GM12872 (cell line): ENCODE measurements at regions not wholly inside any gene's neighbourhood (a gene's known extent, or its start where the extent isn't known, plus 50 kb on each side); places are given as distances from the start of the nearest gene placed in this dataset.

Source experiments
- TF ChIP-seq, protein P1 (sequence below): IDR thresholded peaks from 3 replicates; pipeline ENCODE4 v1.5.1; 2011; ENCODE audit warnings: low read depth, mild to moderate bottlenecking, low read length, moderate library complexity; ENCODE audit not compliant: insufficient read depth

DNA sequence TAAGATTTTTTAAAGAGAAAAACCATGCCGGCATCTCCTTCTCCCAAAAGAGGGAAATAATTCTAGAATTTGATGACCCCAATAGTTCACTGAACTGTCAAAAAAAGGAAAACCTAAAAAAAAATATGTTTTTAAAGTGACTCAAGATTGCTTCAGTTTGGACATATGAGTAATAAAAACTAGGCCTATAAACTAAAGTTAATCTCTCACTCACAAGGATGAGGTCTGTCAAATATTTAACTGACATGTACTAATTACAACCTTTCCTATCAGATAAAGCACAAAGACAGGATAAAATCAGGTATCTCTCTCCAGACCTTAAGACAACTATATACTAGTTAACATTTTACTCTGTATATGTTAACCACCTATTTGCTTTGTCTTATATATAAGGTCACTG lies 231.9 kb downstream of the NSUN3 start:
- TF ChIP-seq, protein P1, sequence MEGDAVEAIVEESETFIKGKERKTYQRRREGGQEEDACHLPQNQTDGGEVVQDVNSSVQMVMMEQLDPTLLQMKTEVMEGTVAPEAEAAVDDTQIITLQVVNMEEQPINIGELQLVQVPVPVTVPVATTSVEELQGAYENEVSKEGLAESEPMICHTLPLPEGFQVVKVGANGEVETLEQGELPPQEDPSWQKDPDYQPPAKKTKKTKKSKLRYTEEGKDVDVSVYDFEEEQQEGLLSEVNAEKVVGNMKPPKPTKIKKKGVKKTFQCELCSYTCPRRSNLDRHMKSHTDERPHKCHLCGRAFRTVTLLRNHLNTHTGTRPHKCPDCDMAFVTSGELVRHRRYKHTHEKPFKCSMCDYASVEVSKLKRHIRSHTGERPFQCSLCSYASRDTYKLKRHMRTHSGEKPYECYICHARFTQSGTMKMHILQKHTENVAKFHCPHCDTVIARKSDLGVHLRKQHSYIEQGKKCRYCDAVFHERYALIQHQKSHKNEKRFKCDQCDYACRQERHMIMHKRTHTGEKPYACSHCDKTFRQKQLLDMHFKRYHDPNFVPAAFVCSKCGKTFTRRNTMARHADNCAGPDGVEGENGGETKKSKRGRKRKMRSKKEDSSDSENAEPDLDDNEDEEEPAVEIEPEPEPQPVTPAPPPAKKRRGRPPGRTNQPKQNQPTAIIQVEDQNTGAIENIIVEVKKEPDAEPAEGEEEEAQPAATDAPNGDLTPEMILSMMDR, result no peak

DNA sequence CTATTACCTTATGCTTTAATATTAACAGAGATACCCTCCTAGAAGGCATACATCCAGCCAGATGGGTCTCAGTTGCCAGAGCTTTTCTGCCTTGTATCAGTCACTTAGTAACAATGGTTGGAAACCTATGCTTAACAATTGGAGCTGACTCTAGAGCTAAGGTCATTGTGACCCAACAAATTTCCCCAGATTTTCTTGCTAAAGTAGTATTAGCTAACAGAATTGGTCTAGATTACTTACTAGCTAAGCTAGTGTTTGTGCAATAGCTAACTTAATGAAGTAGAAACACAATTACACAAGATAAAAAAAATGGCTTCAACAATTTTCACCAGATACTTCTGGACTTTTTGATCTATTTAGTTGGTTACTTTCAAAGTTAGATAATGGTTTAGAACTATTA lies 236.9 kb downstream of the NSUN3 start:
- TF ChIP-seq, protein P1, result no peak

DNA sequence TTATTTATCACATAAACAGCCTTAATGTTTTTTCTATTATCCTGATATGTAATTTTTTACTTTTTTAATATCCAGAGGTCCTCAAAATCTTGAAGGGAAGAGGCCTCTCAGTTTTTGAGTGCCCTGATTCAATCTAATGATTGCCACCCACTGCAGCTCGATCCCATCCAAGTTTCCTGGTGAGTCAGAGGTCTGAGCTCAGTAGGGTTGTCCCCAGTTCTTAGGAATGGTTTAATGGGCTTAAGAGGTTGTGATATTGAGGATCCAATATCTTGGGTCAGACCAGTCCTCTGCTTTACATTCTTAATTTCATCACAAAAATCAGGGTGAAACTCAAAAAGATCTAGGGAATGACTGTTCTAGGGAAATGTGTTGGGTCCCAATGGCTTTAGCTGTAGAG lies 238.5 kb downstream of the NSUN3 start:
- TF ChIP-seq, protein P1, result no peak

DNA sequence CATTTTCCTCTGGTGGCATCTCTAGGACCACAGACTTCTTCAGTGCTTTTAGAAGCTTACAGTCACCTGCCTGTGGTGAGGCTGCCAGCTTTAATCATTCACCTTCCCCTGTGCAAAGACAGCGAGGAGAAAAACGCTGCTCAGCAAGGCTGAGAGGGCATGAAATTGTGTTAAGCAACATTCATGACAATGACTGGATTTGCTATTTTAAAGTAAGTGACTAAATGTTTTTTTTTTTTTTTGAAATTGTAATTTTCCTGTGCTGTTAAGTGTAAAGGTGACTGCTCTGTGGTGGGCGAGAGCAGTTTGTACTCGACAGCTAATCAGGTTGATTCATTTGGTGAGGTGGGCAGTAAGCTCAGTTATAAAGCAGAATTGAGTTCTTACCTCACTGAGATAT lies 240.4 kb downstream of the NSUN3 start:
- TF ChIP-seq, protein P1, result no peak

DNA sequence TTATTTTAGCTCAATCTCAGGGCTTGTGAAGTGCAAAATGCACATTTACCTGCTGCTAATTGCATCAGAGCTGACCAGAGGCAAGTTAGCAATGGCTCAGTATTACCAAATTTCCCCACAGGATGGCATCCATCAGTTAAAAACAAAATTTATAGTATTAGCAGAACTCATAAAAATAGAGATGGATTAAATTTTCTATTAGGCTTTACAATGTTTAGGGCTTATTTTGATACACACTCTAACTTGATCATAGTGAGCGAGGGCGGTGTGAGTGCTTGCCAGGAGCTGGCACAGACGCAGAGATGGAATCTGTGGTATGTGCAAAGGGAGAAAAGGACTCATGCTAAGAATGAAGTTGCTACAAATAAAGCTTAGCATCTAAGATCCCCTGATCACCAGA lies 241.0 kb downstream of the NSUN3 start:
- TF ChIP-seq, protein P1, result no peak

DNA sequence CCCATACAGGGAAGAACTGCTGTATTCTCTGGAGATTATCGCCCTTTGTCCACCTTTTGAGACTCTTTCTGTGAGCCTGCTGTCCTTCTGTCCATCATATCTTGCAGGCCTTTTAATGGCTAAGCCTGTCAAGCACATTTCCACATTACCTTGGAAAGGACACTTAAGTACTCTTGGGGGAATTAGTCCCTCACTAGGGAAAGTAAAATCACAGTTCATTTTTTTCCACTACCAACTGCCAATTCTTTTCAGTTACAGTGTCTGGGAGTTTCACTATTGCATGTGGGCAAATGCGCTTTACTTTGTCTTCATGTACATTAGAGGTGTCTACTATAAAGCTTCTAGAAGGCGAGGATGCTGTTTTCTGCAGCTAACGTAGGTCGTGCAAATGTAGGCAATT lies 242.1 kb downstream of the NSUN3 start:
- TF ChIP-seq, protein P1, result no peak

DNA sequence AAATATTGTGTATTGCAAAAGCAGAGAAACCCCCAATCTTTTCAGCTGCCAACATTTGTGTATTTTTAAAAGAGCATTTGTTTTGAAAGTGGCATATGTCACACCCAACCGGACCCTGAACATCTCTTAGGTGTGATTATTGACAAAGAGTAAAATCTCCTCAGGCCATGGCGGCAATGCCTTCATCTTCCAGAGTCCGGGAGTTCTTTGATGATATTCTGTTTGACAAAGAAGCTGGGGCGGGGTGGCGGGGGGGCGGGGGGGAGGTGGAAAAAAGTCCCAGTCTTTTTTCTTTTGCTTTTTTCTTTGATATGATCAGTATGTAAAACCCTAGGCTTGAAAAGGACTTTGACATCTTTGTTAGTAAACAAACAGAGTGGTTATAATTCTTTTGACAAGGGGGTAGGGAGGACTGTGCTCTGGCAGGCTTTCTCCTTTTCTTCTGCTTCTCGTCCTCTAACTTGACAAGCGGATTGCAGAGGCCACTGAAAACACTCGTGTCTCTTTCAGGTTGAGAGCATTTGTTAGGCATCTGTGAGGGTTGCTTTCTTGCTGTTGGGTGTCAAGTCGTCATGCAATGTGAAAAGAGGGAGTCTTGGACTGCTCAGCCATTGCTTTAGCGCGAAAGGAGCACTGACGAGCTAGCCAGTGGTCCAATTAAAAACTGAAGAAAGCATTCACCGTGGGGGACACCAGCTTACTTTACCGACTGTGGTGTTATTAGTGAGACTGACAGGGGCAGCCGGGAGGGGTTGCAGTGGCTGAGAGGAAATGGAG lies 243.2 kb downstream of the NSUN3 start:
- TF ChIP-seq, protein P1, result no peak
